SIG-M5 treated with dmso at 0.1 percent for 504 hours (cell line): ENCODE measurements at regions not wholly inside any gene's neighbourhood (a gene's known extent, or its start where the extent isn't known, plus 50 kb on each side); places are given as distances from the start of the nearest gene placed in this dataset.

ENCODE experiments used
- DNase-seq: peaks from one replicate; lab custom pipeline; 2025; ENCODE audit not compliant: unreplicated experiment; lab: John Stamatoyannopoulos, UW

DNA sequence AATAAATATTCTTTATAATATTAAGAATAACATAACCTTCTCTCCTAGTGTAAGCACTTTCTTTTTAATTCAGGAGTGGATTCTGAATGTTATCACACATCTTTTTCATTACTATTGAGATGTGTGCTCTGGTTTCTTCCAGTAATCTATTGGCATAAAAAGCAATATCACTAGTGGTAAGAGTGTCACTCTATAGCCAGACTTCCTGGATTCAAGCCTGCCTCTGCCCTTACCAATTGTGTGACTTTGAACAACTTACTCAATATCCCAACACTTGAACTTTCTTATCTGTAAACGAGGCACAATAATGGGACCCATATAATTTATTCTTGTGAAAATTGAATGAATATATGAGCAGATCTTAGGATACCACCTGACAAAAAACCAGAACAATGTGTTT, 71.0 kb downstream of the SEM1 start:
- no peak for DNase-seq

DNA sequence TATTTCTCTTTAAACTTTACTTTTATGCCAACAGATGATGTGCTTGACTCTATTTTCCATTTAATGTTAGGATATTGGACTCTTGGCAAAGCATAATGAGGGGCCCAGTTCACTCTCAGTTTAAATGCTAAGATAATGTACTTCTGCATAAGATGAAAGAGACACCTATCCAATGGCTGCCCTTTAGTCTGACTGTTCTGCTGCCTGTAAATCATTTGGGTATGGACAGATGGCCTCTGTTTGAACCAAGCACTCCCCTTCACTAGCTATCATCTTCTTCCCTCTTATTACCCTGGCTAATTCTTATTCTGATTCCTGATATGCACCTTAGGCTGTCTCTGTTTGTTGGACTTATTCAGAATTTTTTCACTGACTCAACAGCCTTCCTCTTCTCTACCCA, 72.1 kb downstream of the SEM1 start:
- DNase-seq: no peak

DNA sequence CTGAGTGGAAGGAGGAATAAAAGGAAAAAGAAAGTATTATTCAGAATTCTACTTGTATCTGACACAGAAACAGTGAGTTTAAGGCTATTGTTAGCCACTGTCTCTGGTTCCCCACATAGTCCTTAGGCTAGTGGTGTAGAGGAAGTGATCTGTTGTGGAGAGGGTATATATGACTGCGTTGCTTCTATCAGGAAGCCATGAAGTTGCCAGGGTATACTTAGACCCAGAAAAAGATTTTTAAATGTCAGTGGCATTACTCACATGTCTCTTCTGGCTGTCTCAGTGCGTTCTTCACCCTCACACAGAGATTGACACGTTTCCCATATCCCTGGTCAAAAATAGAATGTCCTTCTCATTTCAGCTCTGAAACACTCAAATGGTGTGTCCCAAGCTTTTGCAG, 72.7 kb downstream of the SEM1 start:
- no peak for DNase-seq

DNA sequence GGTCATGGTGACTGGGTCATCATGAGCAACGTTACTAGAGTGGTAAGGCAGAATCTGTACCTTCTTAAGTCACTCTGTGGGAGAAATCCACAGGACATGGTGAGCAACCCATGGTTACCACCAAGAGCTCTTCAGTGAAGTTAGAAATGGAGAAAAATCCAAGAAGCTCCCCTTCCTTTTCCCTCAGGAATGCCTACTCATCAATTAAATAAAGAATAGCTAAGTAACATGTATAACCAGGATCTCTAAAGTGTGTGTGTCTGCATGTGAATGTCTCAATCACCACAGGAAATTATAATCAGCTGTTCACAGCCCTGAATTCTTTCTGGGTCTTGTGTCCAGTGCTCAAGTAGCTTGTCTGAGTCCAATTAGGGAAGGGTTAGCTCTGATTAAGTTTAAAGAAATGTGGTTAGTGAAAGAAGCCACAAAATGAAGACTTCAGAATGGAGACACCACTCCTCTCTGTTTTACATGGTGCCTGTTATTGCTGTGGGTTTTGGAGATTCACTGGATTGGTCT, 73.2 kb downstream of the SEM1 start:
- DNase-seq: no peak

DNA sequence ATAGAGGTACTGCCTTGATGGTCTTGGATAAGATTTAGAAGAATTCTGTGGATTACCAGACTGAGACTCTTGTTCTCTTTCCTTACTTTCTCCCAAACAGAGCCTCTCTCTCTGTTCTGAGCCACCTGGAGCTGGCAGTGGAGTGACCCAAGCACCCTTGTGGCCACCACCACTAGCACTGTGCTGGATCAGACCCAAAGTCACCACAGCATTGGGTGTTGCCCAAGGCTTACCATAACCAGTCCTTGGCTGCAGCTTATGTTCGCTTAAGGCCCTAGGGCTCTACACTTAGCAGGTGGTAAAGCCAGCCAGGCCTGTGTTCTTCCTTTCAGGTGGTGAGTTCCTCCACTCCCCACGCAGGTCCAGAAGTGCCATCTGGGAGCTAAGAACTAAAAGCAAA, 79.8 kb downstream of the SEM1 start:
- DNase-seq: no peak

DNA sequence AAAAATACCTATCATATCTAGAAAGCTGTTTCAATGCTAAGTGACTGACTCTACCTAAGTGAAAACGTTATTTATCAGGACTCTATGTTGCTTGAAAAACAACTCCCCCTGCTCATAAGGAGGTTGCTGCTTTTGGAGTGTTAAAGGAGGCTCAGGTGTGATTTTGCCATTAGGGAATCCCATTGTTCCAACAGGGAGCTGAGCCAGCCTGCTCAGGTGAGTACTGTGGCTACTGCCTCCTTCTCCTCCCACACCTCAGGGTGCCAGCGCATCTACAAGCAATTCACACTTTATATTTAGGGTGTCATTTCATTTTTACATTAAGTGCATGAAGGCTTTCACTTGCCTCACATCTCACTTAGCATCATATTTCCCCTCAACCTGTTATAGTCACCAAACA, 84.7 kb downstream of the SEM1 start:
- DNase-seq: no peak

DNA sequence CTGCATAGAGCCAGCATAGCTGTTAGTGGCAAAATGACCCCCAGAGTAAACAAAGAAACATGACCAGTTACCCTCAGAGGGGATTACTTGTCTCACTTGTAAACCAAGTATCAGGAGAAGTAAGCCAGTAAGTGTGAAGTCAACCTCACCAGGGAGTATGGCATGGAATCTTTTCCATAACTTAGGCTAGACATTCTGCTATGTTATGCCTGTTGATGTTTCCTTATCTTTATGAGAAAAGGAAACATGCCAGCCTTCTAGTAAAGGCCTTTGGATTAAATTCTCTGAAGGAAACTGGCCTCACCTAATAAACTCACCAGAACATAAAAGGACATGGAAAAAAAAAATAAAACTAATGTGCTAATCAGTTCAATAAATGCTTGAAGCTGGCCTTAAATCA, 87.7 kb downstream of the SEM1 start:
- no peak for DNase-seq

DNA sequence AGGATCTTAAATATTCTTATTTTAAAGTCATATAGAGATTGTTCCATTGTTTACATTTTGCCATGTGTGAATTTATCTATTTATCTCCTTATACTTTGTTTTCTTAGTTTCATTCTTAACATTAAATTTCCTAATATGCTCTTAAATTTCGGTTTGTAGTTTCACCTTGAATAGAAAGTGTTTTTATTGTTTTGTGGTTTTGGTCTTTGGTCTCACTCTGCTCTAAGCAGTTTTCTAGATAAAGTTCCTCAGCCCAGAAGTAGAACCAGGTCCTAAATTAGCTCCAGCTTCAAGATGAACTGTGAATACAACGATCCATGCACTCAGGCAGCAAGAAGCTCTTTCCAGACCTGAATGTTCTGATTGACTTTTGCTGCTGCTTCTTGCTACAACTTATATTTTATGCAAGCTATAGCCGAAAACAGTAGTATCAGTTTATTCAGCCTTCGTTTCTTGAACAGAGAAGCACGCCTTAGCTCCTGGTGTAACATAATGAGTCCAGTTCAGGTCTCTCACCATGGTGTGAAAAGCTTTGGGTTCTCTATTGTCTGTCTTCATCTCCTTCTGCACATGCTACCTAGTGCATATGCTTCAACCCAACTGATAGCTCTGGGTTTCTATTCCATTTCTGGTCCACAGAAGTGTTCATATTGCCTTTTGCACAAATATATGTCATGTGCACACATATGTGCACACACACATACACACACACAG, 95.3 kb downstream of the SEM1 start:
- DNase-seq: no peak

DNA sequence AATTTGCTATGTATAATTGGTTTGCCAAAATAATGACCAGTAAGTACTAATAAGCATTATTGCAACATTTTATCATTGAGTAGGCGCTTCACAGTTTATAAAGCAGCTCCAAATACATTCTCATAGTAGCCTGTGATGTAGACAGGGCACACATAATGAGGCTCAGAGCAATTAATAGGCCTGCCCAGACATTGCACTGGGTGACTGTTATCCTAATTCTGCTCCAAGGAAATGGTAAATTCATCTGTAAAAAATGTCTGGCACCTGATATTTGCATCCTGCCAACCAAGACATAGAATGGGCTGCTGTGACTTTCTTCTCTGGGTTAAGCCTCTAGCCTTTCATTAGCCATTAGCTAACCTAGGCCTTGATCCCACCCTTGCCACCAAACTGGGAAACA, 97.6 kb downstream of the SEM1 start:
- DNase-seq: no peak

DNA sequence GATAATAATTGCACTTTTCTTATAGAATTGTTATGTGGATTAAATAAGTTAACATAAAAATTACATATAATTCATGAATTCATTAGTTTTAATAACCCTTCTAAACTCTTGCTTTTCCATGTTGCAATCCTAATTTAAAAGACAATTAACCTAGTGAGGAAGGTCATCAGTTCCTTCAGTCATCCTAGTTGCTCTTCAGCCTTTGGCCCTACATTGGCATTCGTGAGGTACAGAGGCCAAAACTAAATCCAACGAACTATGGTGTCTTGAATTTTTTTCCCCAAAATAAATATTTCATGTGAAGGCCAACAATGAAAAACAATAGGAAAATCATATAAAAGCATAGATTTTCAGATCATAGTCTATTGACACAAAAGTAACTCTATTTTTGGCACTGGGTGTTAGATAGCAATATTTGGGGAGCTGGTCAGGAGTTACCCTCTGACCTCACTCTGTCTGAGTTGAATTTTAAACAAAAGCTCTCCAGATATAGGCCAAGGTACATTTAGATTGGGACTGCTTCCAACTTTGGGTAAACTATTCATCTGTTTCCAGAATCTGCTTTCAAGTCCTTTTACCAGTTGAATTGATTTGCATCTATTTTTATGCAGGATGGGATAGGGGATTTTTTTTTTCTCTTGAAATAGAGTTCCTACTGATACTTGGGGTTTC, 104.5 kb downstream of the SEM1 start:
- no peak for DNase-seq

DNA sequence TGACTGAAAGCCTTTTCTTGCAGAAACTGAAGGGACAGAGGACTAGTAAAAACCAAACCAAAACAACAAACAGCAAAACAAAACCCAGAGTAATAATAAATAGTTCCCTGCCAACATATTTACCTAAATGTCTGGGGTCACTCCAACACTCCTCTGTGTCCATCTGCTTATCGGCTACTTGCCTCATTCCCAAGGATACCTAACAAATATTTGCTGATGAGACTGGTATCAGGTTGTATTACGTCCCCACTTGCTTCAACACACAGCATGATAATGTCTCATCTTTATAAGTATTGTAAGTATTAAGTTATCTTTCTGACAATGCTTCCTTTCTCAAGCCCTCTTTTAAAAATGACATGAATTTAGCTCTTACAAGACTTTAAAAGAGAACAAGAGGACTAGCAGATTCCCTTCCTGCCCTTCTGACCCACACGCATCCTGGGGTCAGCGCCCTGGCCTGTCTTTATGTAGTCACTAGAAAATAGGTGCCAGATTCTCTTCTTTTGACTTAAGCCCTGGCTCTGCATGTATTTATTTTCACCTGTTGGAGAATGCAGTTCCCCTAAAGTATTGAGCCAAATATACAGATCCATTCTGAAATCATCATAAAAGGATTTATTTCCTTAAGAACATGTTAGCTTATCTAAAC, 110.2 kb downstream of the SEM1 start:
- no peak for DNase-seq

DNA sequence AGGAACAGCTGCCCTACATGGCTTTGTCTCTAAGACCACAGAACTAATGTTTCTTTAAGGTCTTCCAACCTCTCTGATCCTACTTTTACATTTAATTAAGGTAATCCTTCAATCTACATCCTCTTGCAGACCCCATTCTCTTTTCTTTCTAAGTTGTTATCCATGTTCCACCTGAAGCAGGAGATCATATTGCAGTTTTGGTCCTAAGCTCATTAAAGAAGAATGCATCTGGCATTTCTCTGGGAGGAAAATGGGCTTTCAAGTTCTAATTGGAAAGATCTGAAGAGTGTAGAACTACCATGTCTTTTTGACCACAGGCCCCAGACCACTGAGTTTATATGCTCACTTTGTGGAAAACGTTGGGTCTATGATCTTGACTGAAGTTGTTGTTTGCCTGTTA, 111.2 kb downstream of the SEM1 start:
- DNase-seq: no peak

DNA sequence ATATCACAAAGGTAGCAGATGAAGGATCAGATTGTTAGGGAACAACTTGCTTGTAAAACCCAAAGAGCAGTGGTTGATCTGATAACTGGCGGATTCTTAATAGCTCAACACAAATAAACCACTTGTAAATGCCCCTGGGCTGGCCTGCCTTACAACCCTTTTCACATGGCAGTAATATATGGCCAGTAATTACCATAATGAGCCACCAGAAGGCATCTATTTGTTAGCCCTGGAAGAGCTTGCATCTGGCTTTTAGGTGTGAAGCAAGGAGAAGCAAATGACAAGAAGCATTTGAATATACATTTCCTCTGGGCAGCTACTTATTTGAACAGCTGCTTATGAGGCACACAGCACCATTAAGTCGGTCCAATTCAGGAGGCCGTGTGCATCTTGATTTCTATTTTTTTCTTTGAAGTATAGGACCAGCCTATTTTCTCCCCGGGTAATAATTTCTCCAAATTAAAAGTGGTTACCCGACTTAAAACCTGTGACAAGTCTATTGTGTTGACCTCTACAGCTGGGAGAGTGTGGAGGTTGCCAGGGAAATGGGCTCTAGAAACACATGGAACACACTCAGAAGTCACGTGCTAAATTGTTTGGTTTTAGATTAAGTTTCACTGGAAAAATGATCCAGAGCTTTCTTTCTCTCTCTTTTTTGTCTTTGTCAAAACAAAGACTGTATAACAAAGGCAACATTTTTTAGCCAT, 113.4 kb downstream of the SEM1 start:
- DNase-seq: peak; percentile 27

DNA sequence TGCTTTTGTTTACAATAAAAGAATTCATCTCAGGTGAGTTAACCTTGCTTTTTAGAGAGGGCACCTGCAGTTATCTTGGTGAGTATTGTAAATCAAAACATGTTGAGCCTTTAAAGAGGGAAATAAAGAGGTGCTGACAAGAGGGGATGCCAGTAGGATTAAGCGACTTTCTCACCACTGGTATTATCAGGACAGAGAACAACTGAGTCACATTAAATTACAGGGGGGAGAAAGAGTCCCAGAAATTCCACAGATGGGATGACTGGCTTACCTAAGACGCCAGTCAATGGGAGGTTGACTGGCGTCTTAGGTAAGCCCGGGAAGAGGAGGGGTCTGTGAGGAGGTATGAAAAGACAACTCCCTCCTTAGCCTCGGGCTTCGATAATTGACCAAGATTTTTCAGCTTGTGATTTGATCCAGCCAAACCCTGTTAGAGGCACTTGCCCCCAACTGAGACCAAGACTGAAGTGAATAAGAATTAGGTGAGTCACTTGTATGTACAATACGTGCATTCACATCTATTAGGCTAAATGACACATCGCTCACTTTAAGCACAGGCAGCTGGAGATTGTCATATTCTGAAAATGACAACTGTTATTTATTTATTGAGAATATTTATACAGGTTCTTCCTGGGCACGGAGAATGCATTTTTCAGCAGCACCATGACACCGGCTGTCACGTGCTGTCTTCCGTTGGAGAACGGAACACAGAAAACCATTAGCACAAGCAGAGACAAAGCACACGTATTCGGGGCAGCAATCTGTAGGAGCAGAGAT, 117.6 kb downstream of the SEM1 start:
- DNase-seq: no peak

DNA sequence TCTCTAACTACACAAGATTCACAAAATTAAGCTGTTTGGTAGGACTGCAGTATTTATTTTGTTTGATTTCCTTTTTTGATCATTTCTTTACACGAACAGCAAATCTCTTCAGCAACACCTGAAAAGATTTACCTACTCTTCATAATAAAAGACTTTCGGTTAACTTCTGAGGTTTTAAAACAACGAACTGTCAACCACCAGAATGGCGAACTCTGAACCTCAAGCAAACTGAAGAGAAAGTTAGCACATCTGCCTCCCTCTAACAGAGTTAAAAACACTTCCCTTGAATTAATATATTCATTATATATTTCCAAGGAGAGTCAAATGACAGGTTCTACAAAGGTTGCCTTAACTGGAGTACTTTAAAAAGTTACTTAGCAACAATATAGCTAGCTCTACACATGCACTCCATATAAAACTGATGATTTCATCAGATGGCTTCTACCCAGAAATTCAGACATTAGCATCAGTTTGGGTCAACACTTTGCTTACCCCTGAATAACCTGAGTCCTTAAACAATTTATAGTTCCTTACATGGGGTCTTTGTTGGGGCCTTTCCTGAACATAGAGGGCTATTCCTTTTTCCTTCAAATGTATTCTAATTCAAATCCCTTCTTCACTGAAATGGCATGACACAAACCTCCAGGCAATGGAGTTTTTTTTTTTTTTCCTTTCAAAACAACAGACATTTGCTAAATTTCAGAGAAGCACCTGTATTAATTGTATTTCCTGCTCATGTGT, 118.3 kb downstream of the SEM1 start:
- no peak for DNase-seq

DNA sequence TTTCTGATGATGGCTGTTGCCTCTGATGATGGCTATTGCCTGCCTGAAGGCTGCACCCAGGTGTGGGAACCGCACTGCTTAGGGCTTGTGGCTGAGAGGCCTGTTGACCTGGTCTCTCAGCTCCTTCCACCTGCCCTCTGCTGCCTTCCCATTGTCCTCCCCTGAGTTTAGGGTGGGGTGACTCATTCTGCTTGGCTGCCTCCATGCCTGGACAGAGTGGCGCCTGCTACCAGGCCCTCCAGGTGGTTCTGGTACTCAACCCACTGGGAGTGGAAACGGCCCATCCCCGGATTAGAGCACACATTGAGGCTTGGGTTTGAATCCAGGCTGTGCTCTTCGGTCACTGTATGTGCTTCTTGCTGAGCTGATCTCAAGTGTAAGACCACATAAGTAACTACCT, 120.6 kb downstream of the SEM1 start:
- no peak for DNase-seq

DNA sequence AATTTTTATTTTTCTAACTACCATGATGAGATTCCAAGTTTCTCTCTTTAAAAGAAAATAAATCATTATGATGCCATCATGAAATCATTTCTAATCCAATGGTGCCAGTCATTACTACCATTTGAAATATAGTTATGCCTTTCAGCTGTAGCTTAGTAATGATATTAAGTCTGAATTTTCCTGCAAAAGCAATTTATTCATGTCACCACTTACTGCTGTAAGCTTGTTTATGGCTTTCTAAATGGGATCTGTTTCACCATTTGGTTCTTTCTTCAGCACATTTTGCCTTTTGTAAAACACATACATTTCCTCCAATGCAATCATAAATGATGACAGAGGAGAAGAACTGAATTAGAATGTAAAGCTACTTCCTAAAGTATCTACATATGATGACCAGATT, 130.5 kb downstream of the SEM1 start:
- no peak for DNase-seq

DNA sequence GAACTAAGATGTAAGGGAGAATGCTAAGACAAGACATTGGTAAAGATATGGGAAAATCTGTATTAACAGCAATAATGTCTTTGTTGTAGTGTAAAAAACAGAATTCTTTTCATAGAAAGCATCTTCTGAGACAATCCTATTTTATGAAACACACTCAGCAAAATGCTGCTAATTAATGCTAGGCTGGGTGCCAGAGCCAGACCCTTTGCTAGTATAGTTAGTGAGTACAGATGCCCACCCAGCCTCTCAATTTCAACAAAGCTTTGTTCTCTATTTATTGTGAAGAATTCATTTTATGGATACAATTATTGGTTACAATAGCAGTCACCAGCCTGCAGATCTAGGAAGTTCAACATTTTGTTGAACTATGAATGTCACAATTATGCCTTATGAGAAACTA, 131.0 kb downstream of the SEM1 start:
- DNase-seq: no peak

DNA sequence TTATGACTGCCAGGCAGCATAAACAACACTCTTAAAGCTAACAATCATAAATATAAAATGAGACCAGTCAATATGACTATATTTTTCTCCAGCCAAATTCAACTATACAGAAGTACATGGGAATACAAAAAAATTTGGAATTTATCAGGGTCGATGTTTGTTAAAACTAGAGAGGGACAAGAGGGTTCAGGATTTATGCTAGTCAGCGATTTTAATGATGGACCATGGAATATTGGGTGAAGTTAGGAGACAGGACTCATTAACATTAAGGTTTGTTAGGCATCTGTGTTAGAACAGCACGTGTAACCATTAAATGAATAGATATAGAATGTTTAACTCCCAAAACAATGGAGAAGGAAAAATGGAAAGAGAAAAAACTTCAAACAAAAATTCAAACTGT, 146.2 kb downstream of the SEM1 start:
- DNase-seq: no peak

DNA sequence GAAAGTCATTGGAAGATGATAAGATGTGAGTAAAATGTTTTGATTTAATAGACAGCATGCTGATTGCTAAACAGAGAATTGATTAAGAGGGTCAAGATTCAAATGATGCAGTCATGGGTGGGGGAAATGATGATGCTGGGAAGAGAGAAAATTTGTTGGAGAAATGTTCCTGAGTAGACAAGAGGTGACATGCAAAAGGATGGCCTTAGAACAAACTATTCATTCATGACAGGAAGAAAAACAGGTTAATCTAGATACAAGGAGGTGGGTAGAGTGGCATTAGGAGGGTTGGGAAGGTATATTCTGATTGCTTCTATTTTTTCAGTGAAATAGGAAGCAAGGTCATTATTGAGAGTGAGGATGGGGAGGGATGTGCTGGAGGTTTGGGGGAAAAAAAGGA, 146.7 kb downstream of the SEM1 start:
- no peak for DNase-seq
